HG02852 (cell line): ENCODE measurements at regions not wholly inside any gene's neighbourhood (a gene's known extent, or its start where the extent isn't known, plus 50 kb on each side); places are given as distances from the start of the nearest gene placed in this dataset.
A peak's percentile ranks its signal among the peaks of the same experiment; 100 is the strongest.
"Not testable (repeated sequence)": the region's sequence is repeated elsewhere in the genome, so short reads cannot be mapped to it uniquely, and the experiment has no call there.

ENCODE experiments used
- ATAC-seq: cut with Tn5 transposase; IDR thresholded peaks from one replicate; pipeline ENCODE4 v1.9.1; 2021; ENCODE audit warnings: mild to moderate bottlenecking, moderate library complexity; ENCODE audit not compliant: unreplicated experiment

DNA sequence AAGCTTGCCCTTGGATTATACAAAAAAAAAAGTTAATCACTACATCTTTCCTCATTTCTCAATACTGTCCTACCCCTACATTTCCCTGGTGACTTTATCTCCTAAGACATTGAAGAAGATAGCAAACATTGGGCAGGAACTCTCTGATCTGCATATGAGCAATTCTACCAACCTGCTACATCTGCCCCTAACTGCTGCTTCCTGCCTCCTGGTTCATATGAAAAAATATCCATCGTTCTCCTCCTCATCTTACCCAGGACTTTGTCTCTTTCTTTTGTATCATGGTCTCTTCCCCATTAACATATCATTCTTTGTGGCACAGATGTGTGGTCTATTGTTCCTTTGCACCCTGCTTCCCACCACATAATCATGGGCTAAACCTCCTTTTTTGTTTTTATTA, 139.7 kb upstream of the PCGF5 start:
- no peak for ATAC-seq

DNA sequence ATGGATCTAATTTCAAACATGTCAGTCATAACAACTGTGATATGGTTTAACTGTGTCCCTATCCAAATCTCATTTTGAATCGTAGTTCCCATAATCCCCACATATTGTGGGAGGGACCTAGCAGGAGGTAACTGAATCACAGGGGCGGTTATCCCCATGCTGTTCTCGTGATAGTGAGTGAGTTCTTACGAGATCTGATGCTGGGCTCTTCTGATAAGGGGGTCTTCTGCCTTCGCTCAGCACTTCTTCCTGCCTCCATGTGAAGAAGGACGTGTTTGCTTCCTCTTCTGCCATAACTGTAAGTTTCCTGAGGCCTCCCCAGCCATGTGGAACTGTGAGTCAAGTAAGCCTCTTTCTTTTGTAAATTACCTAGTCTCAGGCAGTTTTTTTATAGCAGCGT, 138.0 kb upstream of the PCGF5 start:
- no peak for ATAC-seq

DNA sequence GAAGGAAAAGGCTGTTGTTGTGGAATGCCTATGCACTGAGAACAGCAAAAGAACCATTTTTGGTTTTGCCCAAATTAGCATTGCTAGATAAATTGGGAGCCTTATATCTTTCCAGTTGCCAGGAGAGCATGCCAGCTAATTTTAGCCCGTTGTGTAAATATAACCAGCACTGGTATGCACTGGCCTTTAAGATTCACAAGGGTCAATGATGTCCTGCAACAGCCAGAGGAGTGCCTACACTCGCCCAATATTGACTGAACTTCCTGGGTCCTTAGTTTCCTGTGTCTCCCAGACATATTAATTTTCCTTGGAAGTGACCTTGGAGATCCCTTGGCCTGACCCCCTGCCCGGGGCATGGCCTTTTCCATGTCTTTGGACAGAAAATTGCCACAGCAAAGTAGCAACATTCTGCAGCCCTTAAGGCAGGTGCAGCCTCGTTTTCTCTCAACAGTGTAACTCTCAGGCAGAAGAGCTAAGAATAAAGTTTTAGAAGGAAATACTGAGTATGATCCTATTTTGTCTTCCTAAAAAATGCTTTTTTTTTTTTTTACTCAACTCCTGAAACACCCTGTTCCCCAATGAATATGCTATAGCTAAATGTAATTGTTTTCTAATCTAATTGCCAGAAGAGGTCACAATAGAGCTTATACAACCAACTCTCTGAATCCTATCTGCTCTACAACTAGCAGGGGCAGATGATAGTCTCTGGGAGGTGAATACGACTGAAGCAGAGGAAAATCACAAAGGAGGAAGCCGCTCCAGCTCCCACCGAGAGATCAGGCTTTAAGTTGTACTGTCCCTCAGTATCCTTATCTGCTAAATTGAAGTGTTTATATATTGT, 131.9 kb upstream of the PCGF5 start:
- ATAC-seq, result no peak

DNA sequence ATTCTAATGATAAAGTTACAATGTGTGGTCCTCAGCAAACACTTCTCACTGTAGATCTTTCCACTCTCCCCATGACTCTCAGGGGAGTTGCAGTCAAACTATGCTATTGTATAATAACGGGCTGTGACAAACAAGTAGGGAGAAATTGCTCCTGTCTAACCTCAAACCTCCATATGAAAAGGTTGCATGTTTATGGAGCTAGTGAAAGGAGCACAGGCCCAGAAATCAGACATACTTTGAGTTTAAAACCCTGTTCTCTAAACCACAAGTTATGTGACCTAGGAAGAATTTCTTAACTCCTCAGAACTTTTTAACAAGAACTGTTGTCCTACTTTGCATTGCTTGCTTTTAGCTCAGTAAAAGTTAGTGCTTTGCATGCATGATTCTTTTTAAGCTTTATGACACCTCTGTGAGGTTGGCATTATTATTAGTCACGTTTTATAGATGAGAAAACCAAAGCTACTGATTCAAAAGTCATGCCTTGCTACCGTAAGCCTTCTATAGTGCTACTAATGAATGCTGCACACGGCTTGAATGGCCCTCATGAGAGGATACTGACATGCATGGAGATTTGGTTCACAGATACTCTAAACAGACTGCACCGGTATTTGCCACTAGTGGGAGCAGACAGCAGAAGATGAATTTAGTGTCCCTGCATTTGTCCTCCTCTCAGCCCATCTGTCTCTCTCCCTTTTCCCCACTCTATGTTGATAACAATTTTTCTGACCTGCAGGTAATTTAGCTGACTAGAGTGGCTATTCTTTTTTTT, 129.5 kb upstream of the PCGF5 start:
- ATAC-seq, result no peak

DNA sequence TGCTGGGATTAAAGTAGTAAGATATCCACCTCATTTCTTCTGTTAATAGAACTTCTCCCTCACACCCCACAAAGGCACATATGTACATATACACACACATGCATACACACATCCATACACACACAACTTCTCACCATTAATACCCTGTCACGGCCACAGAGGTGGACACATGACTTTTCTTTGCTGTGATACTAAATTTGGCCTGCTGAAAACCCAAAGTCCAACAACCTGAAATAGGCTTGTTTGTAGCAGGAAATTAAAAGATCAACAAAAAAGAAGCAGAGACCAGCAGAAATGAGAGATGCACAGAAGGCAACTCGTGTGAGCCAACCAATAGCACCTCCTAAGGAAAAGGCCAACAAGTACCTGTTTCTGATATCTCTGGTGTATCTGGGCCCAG, 128.7 kb upstream of the PCGF5 start:
- ATAC-seq, result no peak

DNA sequence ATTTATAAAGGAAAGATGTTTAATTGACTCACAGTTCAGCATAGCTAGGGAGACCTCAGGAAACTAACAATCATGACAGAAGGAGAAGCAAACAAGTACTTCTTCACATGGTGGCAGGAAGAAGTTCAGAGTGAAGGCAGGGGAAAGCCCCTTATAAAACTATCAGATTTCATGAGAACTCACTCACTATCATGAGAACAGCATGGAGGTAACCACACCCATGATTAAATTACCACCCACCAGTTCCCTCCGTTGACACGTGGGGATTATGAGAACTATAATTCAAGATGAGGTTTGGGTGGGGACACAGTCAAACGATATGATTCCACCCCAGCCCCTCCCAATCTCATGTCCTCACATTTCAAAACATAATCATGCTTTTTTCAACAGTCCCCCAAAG, 124.2 kb upstream of the PCGF5 start:
- ATAC-seq, result no peak

DNA sequence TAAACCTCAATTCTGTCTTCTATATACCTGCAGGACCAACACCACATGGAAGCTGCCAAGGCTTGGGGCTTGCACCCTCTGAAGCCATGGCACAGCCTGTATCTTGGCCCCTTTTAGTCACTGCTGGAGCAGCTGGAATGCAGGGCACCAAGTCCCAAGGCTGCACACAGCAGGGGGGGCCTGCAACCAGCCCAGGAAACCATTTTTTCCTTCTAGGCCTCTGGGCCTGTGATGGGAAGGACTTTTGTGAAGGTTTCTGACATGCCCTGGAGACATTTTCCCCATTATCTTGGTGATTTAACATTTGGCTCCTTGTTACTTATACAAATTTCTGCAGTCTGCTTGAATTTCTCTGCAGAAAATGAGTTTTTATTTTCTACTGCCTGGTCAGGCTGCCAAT, 123.2 kb upstream of the PCGF5 start:
- ATAC-seq, result no peak

DNA sequence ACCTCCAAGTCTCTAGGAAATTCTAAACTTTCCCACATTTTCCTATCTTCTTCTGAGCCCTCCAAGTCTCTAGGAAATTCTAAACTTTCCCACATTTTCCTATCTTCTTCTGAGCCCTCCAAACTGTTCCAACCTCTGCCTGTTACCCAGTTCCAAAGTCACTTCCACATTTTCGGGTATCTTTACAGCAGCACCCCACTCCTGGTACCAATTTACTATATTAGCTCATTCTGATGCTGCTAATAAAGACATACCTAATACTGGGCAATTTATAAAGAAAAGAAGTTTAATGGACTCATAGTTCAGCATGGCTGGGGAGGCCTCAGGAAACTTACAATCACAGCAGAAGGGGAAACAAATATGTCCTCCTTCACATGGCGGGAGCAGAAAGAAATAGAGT, 122.4 kb upstream of the PCGF5 start:
- not testable (repeated sequence) for ATAC-seq

DNA sequence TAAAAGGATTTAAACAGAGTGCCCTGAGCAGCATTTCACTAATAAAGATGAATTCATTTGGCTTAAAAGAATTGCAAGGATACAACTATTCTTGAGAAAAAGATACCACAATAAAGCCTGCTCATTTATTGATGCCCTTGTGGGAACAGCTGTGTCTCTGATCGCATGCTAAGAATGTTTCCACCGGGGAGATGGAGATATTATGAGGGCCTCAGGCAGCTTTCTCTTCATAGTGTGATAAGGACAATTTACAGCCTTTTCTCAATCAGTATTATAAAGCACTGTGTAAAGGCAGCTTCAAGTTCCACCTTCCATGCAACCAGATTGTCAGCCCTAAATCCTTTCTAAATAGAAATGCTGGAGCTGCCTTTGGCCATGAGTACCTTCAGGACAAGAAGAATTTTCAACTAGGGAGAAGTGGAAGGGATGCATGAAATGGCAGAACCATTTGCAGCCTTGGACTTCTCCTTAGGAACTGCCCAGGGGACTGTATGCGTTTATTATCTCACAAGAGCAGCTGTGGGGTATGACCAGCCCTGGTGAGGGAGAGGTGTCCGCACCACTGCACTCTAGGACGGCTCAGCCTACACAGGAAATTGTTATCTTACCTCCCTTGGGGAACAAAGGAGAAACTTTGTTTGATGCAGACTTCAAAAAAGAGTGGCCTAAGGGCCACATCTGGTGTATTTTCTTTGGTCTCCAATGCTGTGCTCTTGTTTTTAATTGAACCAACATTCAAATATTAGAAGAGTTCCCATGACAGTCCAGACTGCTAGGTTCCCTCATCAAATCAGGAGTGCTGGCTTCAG, 116.9 kb upstream of the PCGF5 start:
- peak; percentile 79 for ATAC-seq

DNA sequence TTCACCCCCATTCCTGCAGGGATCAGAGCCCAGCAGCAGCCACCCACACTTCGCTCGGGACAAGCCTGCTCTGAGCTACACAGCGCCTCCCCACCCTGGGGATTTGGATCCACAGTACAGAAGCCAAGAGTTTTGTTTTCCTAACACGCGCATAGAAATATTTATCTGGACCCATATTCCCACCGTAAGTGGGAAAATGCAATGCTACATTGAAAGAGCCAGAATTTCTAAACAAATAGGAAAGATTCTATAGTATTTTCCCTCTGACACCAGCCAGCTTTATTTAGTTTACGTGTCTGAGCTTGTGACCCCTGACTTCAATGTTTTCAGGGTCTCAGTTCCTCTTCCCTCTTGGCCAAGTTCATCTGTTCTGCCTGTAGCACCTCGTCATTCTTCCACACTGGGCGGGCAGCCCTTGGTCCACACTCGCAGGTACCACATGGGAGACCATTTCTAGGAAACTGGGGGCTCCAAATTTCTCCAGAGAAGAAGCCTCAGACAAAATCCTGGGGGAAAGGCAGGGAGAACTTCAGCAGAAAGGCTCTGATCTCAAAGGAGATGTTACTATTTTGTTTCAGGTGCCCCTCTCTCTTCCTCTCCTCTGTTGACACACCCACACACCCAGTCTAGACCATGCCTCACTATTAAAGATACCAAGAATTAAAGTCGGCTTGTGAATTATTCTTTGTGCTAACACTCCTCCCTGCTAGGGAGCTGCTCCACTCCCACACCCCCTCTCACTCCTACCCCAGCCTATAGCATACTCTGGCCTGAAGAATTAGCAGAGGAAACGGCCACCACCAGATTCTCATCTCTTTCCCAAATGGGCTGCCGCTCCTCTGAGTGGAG, 116.0 kb upstream of the PCGF5 start:
- peak; percentile 15 for ATAC-seq

DNA sequence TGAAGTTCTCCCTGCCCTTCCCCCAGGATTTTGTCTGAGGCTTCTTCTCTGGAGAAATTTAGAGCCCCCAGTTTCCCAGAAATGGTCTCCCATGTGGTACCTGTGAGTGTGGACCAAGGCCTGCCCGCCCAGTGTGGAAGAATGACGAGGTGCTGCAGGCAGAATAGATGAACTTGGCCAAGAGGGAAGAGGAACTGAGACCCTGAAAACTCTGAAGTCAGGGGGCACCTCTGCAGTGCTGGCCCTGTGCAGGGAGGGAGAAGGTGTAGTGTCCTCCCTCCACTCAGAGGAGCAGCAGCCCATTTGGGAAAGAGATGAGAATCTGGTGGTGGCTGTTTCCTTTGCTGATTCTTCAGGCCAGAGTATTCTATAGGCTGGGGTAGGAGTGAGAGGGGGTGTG, 115.2 kb upstream of the PCGF5 start:
- ATAC-seq, result no peak

DNA sequence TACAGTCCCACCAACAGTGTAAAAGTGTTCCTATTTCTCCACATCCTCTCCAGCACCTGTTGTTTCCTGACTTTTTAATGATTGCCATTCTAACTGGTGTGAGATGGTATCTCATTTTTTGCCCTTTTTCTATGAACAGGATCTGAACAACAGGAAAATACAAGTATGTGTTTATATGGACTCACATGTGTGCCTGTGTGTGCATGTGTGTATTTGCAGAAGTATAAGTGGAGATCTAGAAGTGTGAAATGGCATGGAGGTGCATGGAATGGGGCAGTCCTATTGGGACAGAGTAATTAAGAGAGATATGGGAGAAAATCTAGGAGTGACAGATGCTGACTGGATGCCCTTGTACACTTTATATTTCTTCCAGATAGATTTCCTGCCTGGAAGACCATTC, 111.6 kb upstream of the PCGF5 start:
- ATAC-seq, result no peak

DNA sequence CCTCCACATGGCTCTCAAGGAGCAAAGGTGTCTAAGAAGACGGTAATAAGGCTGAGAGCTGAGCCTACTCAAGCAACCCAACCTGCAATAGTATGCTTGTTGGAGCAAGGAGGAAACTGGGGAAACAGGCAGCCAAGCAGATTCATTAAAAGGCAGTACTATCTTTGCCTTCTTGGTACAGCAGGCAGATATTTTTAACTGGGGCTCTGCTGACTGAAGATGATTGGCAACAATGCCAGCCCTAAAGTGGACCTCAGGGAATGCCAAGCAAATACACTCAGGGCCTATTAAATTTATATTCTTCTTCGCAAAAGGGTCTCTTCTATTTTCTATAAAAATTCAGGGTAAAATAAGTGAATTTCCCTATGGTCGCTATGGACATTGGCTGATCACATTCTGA, 109.4 kb upstream of the PCGF5 start:
- no peak for ATAC-seq

DNA sequence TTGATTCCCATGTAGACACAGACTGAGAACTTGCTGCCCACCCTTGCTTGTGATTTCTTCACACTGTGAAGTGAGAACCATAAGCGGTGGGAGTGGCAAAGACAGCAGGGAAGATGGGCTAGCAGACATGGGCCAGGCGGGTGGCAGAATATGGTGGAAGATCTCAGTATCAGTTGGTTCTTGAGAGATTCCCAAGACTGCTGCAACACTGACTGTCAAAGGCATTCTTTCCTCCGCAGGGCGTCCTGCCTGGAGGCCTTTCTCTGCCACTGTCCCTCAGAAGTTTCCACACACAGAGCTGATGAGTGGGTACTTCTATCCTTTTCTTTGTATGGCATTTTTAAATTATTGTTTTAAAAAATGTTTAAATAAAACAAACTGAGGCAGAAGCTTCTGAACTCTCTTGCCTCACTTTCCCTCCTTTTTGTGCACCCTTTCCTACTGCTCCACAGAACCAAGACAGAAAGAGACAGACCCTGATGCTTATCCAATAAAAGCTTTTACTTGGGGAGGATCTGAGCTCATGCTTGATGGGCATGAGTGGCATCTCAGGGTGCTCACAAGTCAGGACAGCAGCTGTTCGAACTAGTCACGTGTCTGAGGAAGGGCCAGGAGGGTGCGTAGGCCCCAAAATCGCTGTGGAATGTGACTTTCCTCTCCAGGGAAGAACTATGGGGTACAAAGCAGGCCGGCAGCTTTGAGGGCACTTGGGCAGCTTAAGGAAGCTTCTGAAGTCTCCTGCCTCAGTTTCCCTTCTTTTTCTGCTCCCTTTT, 104.7 kb upstream of the PCGF5 start:
- ATAC-seq, result no peak

DNA sequence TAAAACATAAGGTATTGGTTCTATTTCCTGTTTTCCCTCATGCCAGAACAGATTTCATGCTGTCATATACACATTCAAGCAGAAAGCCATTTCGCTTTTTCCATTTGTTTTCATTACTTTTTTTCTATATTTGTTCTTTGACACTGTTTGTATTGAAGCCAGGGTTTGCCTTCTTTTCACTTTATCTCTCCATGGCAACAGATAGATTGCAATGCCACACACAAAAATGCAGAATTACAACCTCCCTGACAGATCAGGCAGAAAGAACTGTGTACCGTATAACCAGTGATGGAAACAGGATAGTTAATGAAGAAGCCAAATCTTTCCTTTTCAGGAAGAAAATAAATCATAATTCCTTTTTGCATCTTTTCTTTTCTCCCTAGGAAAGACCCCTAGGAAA, 103.0 kb upstream of the PCGF5 start:
- no peak for ATAC-seq

DNA sequence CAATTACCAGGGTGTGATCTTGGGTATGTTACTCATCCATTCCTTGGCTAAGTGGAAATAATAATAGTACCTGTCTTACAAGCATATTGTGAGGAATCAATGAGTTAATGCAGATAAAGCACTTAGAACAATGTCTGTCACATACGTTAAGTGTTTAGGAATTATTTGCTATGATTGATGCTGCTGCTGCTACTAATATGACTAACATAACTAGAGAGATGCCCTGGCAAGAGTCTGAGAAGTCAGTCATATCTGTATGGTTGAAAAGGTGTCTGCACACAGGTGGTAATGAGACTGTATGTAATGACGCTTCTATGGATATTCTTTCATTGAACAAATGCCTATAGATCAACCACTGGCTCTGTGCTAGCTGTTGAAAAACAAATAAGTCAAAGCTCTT, 100.1 kb upstream of the PCGF5 start:
- ATAC-seq, result no peak

DNA sequence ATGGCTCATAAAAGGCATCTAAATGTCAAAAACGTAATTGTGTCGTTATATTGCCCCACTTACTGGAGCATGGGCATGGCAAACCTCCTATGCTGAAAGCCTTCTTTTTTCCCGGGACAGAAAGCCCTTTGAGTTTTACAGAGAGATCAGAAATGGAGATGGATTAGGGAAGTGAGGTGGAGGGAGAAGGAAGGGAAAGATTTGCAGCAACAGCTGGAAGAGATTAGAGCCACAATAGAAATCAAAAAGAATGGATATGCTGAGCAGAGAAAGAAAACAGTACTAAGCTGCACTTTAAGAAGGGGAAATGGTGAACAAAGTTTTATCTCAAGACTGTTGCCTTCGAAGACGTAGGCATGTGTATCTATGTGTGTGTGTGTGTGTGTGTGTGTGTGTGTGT, 97.2 kb upstream of the PCGF5 start:
- no peak for ATAC-seq

DNA sequence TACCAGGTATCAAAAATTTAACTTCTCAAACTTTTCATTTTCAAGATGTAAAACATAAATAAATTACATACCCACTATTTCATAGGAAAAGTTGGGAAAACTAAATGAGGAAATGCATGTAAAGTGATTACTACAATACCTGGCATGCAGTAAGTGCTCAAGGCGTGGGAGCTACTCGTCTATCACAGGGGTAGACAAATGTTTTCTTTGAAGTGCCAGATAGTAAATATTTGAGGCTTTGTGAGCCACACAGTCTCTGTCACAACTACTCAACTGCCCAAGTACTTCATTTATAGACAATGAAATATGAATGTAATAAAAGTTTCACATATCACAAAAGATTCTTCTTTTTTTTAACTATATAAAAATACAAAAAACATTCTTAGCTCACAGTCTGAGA, 96.4 kb upstream of the PCGF5 start:
- ATAC-seq, result no peak

DNA sequence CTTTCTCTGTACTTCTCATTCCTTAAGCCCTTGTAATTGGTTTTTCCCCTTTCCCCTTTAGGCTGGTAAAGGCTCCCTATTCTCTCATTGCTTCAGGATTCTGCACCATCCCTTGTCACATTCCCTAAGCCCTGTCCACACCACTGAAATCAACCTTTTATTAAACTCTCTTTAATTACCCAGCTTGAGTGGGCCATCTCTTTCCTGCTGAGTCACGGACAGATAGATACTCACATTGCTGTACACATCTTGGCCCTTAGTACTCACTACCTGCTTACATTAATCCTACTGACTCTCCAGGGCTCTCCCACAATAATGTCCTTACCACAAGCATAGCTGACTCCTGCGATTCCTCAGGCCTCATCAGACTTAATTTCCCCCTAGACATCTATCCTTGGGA, 94.0 kb upstream of the PCGF5 start:
- no peak for ATAC-seq
